ENCODE measurements at regions not wholly inside any gene's neighbourhood (a gene's known extent, or its start where the extent isn't known, plus 50 kb on each side); places are given as distances from the start of the nearest gene placed in this dataset.

- TF ChIP-seq, protein P1, sequence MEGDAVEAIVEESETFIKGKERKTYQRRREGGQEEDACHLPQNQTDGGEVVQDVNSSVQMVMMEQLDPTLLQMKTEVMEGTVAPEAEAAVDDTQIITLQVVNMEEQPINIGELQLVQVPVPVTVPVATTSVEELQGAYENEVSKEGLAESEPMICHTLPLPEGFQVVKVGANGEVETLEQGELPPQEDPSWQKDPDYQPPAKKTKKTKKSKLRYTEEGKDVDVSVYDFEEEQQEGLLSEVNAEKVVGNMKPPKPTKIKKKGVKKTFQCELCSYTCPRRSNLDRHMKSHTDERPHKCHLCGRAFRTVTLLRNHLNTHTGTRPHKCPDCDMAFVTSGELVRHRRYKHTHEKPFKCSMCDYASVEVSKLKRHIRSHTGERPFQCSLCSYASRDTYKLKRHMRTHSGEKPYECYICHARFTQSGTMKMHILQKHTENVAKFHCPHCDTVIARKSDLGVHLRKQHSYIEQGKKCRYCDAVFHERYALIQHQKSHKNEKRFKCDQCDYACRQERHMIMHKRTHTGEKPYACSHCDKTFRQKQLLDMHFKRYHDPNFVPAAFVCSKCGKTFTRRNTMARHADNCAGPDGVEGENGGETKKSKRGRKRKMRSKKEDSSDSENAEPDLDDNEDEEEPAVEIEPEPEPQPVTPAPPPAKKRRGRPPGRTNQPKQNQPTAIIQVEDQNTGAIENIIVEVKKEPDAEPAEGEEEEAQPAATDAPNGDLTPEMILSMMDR (IDR thresholded peaks at IDR 0.05; ENCODE audit: insufficient read depth, low read length, severe bottlenecking), result no peak
Observed at GRCh38 chr1:228803421-228803820, 68.1 kb downstream of the RHOU start.

GRCh38 chr1:228804173-228804572 lies 68.9 kb downstream of the RHOU start:
- TF ChIP-seq, protein P1 (IDR thresholded peaks at IDR 0.05; ENCODE audit: insufficient read depth, low read length, severe bottlenecking), result no peak
- H3K27me3 ChIP-seq (ENCODE audit: control insufficient read depth, insufficient read depth, low read length), result peaks cover 3% of the 10 kb centered on the region
- FAIRE-seq, result no peak

More at GRCh38 chr1:228803421-228803820, 68.1 kb downstream of the RHOU start:
- no peak for FAIRE-seq
- DNase-seq (ENCODE audit: low read depth), result no peak
- Histone ChIP-seq H3K4me3 (ENCODE audit: low read depth, low read length) (no peak overlapping the region), H3K27me3 (ENCODE audit: control insufficient read depth, insufficient read depth, low read length) (peaks cover 3% of the 10 kb centered on the region), H3K36me3 (ENCODE audit: control insufficient read depth, insufficient read depth, low read length) (no peaks in the 10 kb centered on the region)

DNA sequence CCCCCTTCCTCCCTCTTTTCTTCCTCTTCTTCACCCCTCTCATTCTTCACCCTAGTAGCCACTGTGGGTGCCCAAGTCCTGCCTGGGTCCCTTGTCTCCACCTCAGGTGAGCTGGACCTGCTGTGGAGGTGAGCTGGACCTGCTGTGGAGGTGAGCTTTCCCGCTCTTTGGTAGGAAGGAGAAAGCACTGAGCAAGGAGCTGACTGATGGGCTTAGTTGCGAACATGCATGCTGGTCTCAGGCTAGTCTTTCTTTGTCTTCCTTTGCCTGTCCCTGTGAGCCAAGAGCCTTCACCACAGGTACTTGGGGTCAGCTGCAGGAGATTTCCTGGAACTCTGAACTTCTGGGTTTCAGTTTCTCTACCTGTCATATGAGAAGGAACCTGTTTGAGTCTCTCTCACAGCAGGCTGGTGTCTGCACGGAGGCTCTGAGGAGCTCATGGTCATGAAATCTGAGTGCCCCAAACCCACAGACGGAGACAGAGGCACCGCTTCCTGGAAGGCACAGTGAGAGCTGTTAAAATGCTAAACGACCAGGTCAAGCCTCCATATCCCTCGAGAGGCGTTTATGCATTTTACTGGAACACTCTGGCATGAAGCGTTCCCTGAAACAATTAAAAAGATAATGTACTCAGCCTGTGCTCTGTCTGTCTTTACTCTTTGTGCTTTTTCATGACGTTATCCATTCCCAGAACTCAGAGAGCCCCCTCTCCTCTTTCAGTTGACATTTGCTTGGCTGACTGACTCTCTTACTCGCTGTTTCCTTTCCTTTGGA lies 69.5 kb downstream of the RHOU start:
- TF ChIP-seq, protein P1 (IDR thresholded peaks at IDR 0.05; ENCODE audit: insufficient read depth, low read length, severe bottlenecking), result no peak
- DNase-seq (ENCODE audit: low read depth), result no peak
- peaks cover 3% of the 10 kb centered on the region for H3K27me3 ChIP-seq (ENCODE audit: control insufficient read depth, insufficient read depth, low read length)
- no peaks in the 10 kb centered on the region for H3K36me3 ChIP-seq (ENCODE audit: control insufficient read depth, insufficient read depth, low read length)
- H3K4me3 ChIP-seq (ENCODE audit: low read depth, low read length), result no peak overlapping the region
- no peak for FAIRE-seq

More at GRCh38 chr1:228804173-228804572, 68.9 kb downstream of the RHOU start:
- no peak for DNase-seq (ENCODE audit: low read depth)
- no peak overlapping the region for H3K4me3 ChIP-seq (ENCODE audit: low read depth, low read length)
- H3K36me3 ChIP-seq (ENCODE audit: control insufficient read depth, insufficient read depth, low read length), result no peaks in the 10 kb centered on the region

DNA sequence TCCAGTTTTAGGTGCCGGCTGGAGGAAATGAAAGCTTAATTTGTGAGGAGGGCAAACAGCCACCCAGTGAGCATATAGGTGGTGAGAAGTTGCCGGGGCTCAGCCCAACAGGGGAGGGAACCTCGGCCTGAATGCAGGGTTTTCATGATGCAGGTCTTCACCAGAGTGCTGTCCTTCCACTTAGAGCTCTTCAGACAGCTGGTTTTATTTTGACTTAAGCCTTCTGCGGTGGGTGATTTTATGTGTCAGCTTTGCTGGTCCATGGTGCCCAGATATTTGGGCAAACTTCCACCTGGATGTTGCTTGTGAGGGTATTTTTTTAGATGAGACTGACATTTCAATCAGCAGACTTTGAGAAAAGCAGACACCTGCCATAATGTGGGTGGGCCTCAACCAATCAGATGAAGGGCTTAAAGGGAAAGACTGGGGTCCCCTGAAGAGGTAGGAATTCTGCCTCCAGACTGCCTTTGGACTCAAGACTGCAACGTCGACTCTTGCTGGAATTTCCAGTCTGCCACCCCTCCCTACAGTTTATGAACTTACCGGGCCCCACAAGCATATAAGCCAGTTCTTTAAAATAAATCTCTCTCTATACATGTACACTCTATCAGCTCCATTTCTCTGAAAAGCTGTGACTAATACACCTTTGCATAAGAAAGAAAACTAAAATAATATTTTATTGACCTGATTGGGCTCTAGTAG lies 72.8 kb downstream of the RHOU start:
- Histone ChIP-seq H3K4me3 (ENCODE audit: low read depth, low read length) (no peak overlapping the region), H3K27me3 (ENCODE audit: control insufficient read depth, insufficient read depth, low read length) (peaks cover 3% of the 10 kb centered on the region), H3K36me3 (ENCODE audit: control insufficient read depth, insufficient read depth, low read length) (no peaks in the 10 kb centered on the region)
- no peak for FAIRE-seq
- TF ChIP-seq, protein P1 (IDR thresholded peaks at IDR 0.05; ENCODE audit: insufficient read depth, low read length, severe bottlenecking), result no peak
- no peak for DNase-seq (ENCODE audit: low read depth)

GRCh38 chr1:228809621-228810394 lies 74.5 kb downstream of the RHOU start:
- no peaks in the 10 kb centered on the region for H3K27me3 ChIP-seq (ENCODE audit: control insufficient read depth, insufficient read depth, low read length)
- FAIRE-seq, result no peak
- DNase-seq (ENCODE audit: low read depth), result no peak
- H3K4me3 ChIP-seq (ENCODE audit: low read depth, low read length), result no peak overlapping the region
- TF ChIP-seq, protein P1 (IDR thresholded peaks at IDR 0.05; ENCODE audit: insufficient read depth, low read length, severe bottlenecking), result no peak
- H3K36me3 ChIP-seq (ENCODE audit: control insufficient read depth, insufficient read depth, low read length), result no peaks in the 10 kb centered on the region

Measured in bronchial epithelial cell (primary cell).